ENCODE measurements at regions not wholly inside any gene's neighbourhood (a gene's known extent, or its start where the extent isn't known, plus 50 kb on each side); places are given as distances from the start of the nearest gene placed in this dataset.

GRCh38 chrX:6803607-6804006 is 268.7 kb upstream of the VCX3A start:
- H3K79me2 ChIP-seq (ENCODE audit: control insufficient read depth, low read length) = no peaks in the 10 kb centered on the region
- no peaks in the 10 kb centered on the region for H3K4me1 ChIP-seq (ENCODE audit: control insufficient read depth, low read length)
- no peaks in the 10 kb centered on the region for H4K20me1 ChIP-seq (ENCODE audit: control insufficient read depth, insufficient read depth, low read depth, low read length)
- H3K36me3 ChIP-seq (ENCODE audit: control insufficient read depth, low read length) = no peaks in the 10 kb centered on the region
- H3K4me3 ChIP-seq (ENCODE audit: low read length) = no peak overlapping the region
- H3K27ac ChIP-seq (ENCODE audit: low read depth, low read length) = no peak overlapping the region
- no peaks in the 10 kb centered on the region for H3K27me3 ChIP-seq (ENCODE audit: control insufficient read depth, low read length)
- no peaks in the 10 kb centered on the region for H3K9me2 ChIP-seq (replicated peaks; ENCODE audit: control insufficient read depth, low read length)
- no peak overlapping the region for H3K4me2 ChIP-seq (ENCODE audit: low read length)
- H3K9me3 ChIP-seq (ENCODE audit: control insufficient read depth, insufficient read depth, low read length) = no peaks in the 10 kb centered on the region
- no peaks in the 10 kb centered on the region for H3F3A ChIP-seq (ENCODE audit: control insufficient read depth, insufficient read depth)
- no peak for TF ChIP-seq EZH2phosphoT487 (IDR thresholded peaks at IDR 0.05; ENCODE audit: borderline replicate concordance, low read length)

- Histone ChIP-seq H3K36me3 (ENCODE audit: control insufficient read depth, low read length) (no peaks in the 10 kb centered on the region), H3K79me2 (ENCODE audit: control insufficient read depth, low read length) (no peaks in the 10 kb centered on the region), H3K4me1 (ENCODE audit: control insufficient read depth, low read length) (no peaks in the 10 kb centered on the region), H3F3A (ENCODE audit: control insufficient read depth, insufficient read depth) (no peaks in the 10 kb centered on the region), H3K27me3 (ENCODE audit: control insufficient read depth, low read length) (no peaks in the 10 kb centered on the region), H3K9me3 (ENCODE audit: control insufficient read depth, insufficient read depth, low read length) (no peaks in the 10 kb centered on the region), H3K4me3 (ENCODE audit: low read length) (no peak overlapping the region), H3K9me2 (replicated peaks; ENCODE audit: control insufficient read depth, low read length) (no peaks in the 10 kb centered on the region), H3K4me2 (ENCODE audit: low read length) (no peak overlapping the region), H3K27ac (ENCODE audit: low read depth, low read length) (no peak overlapping the region), H4K20me1 (ENCODE audit: control insufficient read depth, insufficient read depth, low read depth, low read length) (no peaks in the 10 kb centered on the region)
- TF ChIP-seq CTCF (IDR thresholded peaks at IDR 0.05; ENCODE audit: low read depth, low read length, poor library complexity, severe bottlenecking) (no peak), EZH2phosphoT487 (IDR thresholded peaks at IDR 0.05; ENCODE audit: borderline replicate concordance, low read length) (no peak)
These were observed 258.1 kb upstream of the VCX3A start for GRCh38 chrX:6793000-6793399.

DNA sequence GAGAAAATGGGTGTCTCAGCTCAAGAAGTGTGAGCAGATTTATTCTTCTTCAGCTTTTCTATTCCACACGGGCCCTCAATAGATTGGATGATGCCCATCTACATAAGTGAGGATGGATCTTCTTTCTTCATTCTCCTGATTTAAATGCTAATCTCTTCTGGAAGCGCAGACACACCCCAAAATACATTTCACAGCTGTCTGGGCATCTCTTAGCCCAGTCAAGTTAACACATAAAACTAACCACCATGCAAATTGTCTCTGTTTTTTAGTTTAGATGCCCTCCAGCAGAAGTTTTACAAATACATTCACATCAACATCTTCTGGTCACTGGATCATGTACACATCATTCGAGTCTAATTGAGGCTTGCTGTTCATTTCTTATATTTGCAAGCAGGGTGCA is 249.0 kb upstream of the VCX3A start:
- TF ChIP-seq CTCF (IDR thresholded peaks at IDR 0.05; ENCODE audit: low read depth, low read length, poor library complexity, severe bottlenecking) = no peak
- TF ChIP-seq EZH2phosphoT487 (IDR thresholded peaks at IDR 0.05; ENCODE audit: borderline replicate concordance, low read length) = no peak
- H3K9me2 ChIP-seq (replicated peaks; ENCODE audit: control insufficient read depth, low read length) = no peaks in the 10 kb centered on the region

GRCh38 chrX:6782831-6783230 is 247.9 kb upstream of the VCX3A start:
- no peaks in the 10 kb centered on the region for H3F3A ChIP-seq (ENCODE audit: control insufficient read depth, insufficient read depth)
- no peaks in the 10 kb centered on the region for H3K9me3 ChIP-seq (ENCODE audit: control insufficient read depth, insufficient read depth, low read length)
- H3K9me2 ChIP-seq (replicated peaks; ENCODE audit: control insufficient read depth, low read length) = no peaks in the 10 kb centered on the region
- no peak overlapping the region for H3K27ac ChIP-seq (ENCODE audit: low read depth, low read length)
- H3K36me3 ChIP-seq (ENCODE audit: control insufficient read depth, low read length) = no peaks in the 10 kb centered on the region
- no peak for TF ChIP-seq EZH2phosphoT487 (IDR thresholded peaks at IDR 0.05; ENCODE audit: borderline replicate concordance, low read length)
- no peak for TF ChIP-seq CTCF (IDR thresholded peaks at IDR 0.05; ENCODE audit: low read depth, low read length, poor library complexity, severe bottlenecking)
- H3K4me2 ChIP-seq (ENCODE audit: low read length) = no peak overlapping the region
- H4K20me1 ChIP-seq (ENCODE audit: control insufficient read depth, insufficient read depth, low read depth, low read length) = no peaks in the 10 kb centered on the region
- H3K4me3 ChIP-seq (ENCODE audit: low read length) = no peak overlapping the region
- no peaks in the 10 kb centered on the region for H3K27me3 ChIP-seq (ENCODE audit: control insufficient read depth, low read length)
- H3K79me2 ChIP-seq (ENCODE audit: control insufficient read depth, low read length) = no peaks in the 10 kb centered on the region
- H3K4me1 ChIP-seq (ENCODE audit: control insufficient read depth, low read length) = peaks cover 6% of the 10 kb centered on the region

More for the DNA sequence above, 249.0 kb upstream of the VCX3A start:
- Histone ChIP-seq H4K20me1 (ENCODE audit: control insufficient read depth, insufficient read depth, low read depth, low read length) (no peaks in the 10 kb centered on the region), H3F3A (ENCODE audit: control insufficient read depth, insufficient read depth) (no peaks in the 10 kb centered on the region), H3K27me3 (ENCODE audit: control insufficient read depth, low read length) (no peaks in the 10 kb centered on the region), H3K4me2 (ENCODE audit: low read length) (no peak overlapping the region), H3K27ac (ENCODE audit: low read depth, low read length) (no peak overlapping the region), H3K36me3 (ENCODE audit: control insufficient read depth, low read length) (no peaks in the 10 kb centered on the region), H3K79me2 (ENCODE audit: control insufficient read depth, low read length) (no peaks in the 10 kb centered on the region), H3K4me3 (ENCODE audit: low read length) (no peak overlapping the region), H3K9me3 (ENCODE audit: control insufficient read depth, insufficient read depth, low read length) (no peaks in the 10 kb centered on the region), H3K4me1 (ENCODE audit: control insufficient read depth, low read length) (no peaks in the 10 kb centered on the region)
